Mucosa of descending colon (tissue), 3 donors: ENCODE measurements at regions not wholly inside any gene's neighbourhood (a gene's known extent, or its start where the extent isn't known, plus 50 kb on each side); places are given as distances from the start of the nearest gene placed in this dataset.

Experiments used
- ATAC-seq: fragments of 200-7000 bp; cut with Tn5 transposase; one replicate; pipeline ENCODE4 v1.9.1; 2020; ENCODE audit warnings: mild to moderate bottlenecking, moderate library complexity
- DNase-seq, 3 donors: peaks; one replicate each; pipeline ENCODE4 v3.0.0-alpha.2; 2020
- H3K36me3 ChIP-seq: fragments of 200-600 bp; one replicate; pipeline ENCODE4 v1.8.0; 2021; ENCODE audit warnings: low read depth, mild to moderate bottlenecking
- H3K4me1 ChIP-seq: fragments of 200-600 bp; one replicate; pipeline ENCODE4 v1.8.0; 2021; ENCODE audit warnings: low read depth, mild to moderate bottlenecking
- H3K4me3 ChIP-seq: fragments of 200-600 bp; one replicate; pipeline ENCODE4 v1.8.0; 2021; ENCODE audit warnings: mild to moderate bottlenecking
- H3K9me3 ChIP-seq: fragments of 200-600 bp; one replicate; pipeline ENCODE4 v1.8.0; 2021; ENCODE audit warnings: mild to moderate bottlenecking
- CTCF ChIP-seq: fragments of 200-600 bp; IDR thresholded peaks from one replicate; pipeline ENCODE4 v1.8.0; 2022; ENCODE audit warnings: antibody characterized with exemption, mild to moderate bottlenecking
- intact Hi-C, 2 donors: fragments of 100-400 bp; cut with DNase I in 1 of 2; cut with micrococcal nuclease in 1 of 2; formaldehyde crosslinking; loops; one replicate each; pipeline versions ENCODE4 v1.11.0 to v1.11.1; 2022; cut with DNase I, micrococcal nuclease
- donor health status: DM: no; HTN: no; CAD: no; lungs with moderate emphysema.
- donor health status: DM: no; HTN: no; CAD: no.
- donor health status: DM: no; HTN: yes; CAD: no.

- H3K4me1 ChIP-seq = no peaks in the 10 kb centered on the region
- H3K36me3 ChIP-seq = no peaks in the 10 kb centered on the region
- no peak for TF ChIP-seq CTCF
- intact Hi-C loops = no loop called here
- DNase-seq (no peak), ATAC-seq (no peak)
- H3K4me3 ChIP-seq = no peak overlapping the region
- H3K9me3 ChIP-seq = no peaks in the 10 kb centered on the region
These were observed 118.9 kb upstream of the USP9X start for GRCh38 chrX:40966213-40966820.

GRCh38 chrX:40968180-40968579 is 117.1 kb upstream of the USP9X start:
- ATAC-seq (no peak), DNase-seq (no peak)
- Histone ChIP-seq H3K9me3 (no peaks in the 10 kb centered on the region), H3K36me3 (no peaks in the 10 kb centered on the region), H3K4me1 (no peaks in the 10 kb centered on the region), H3K4me3 (no peak overlapping the region)
- intact Hi-C loops = no loop called here
- TF ChIP-seq CTCF = no peak

GRCh38 chrX:40971736-40972135 is 113.5 kb upstream of the USP9X start:
- H3K4me1 ChIP-seq = no peaks in the 10 kb centered on the region
- DNase-seq (no peak), ATAC-seq (peak; percentile 78)
- intact Hi-C loops = no loop called here
- TF ChIP-seq CTCF = no peak
- no peaks in the 10 kb centered on the region for H3K36me3 ChIP-seq
- no peaks in the 10 kb centered on the region for H3K9me3 ChIP-seq
- no peak overlapping the region for H3K4me3 ChIP-seq

GRCh38 chrX:40973619-40974018 is 111.6 kb upstream of the USP9X start:
- Histone ChIP-seq H3K36me3 (no peaks in the 10 kb centered on the region), H3K9me3 (no peaks in the 10 kb centered on the region), H3K4me1 (no peaks in the 10 kb centered on the region), H3K4me3 (no peak overlapping the region)
- ATAC-seq (no peak), DNase-seq (no peak)
- TF ChIP-seq CTCF = no peak
- intact Hi-C loops = no loop called here

- TF ChIP-seq CTCF = no peak
- H3K4me3 ChIP-seq = no peak overlapping the region
- DNase-seq (no peak), ATAC-seq (no peak)
- no peaks in the 10 kb centered on the region for H3K9me3 ChIP-seq
- no peaks in the 10 kb centered on the region for H3K36me3 ChIP-seq
- H3K4me1 ChIP-seq = no peaks in the 10 kb centered on the region
- intact Hi-C loops = no loop called here
These were observed 109.3 kb upstream of the USP9X start for GRCh38 chrX:40975951-40976350.

- no peak for TF ChIP-seq CTCF
- DNase-seq = no peak
- no peak overlapping the region for H3K4me3 ChIP-seq
- H3K4me1 ChIP-seq = no peaks in the 10 kb centered on the region
- ATAC-seq = no peak
- intact Hi-C loops = no loop called here
- no peaks in the 10 kb centered on the region for H3K9me3 ChIP-seq
- H3K36me3 ChIP-seq = no peaks in the 10 kb centered on the region
These were observed 108.3 kb upstream of the USP9X start for GRCh38 chrX:40976981-40977380.
